Right cardiac atrium (tissue), 5 donors: ENCODE measurements at regions not wholly inside any gene's neighbourhood (a gene's known extent, or its start where the extent isn't known, plus 50 kb on each side); places are given as distances from the start of the nearest gene placed in this dataset.

ENCODE experiments used
- ATAC-seq, 2 donors: fragments of 200-7000 bp; cut with Tn5 transposase; one replicate each; pipeline versions ENCODE4 v1.8.0 to v1.9.1; 2020; ENCODE audit warnings: moderate library complexity in 2 of 2, mild to moderate bottlenecking in 1 of 2
- DNase-seq, 3 donors: peaks; one replicate each; pipeline ENCODE4 v3.0.0-alpha.2; 2020
- H3K27ac ChIP-seq: one replicate; pipeline ENCODE4 v1.5.1; 2013; ENCODE audit warnings: mild to moderate bottlenecking, low read length, control low read depth, moderate library complexity
- H3K27me3 ChIP-seq: one replicate; pipeline ENCODE4 v1.6.1; 2013; ENCODE audit not compliant: control insufficient read depth, insufficient read depth
- H3K4me1 ChIP-seq: one replicate; pipeline ENCODE4 v1.6.1; 2013; ENCODE audit warnings: low read length; ENCODE audit not compliant: control insufficient read depth, insufficient read depth
- H3K4me3 ChIP-seq: one replicate; pipeline ENCODE4 v1.5.1; 2013; ENCODE audit warnings: low read length, control low read depth
- H3K9me3 ChIP-seq: one replicate; pipeline ENCODE4 v1.6.1; 2013; ENCODE audit warnings: low read length; ENCODE audit not compliant: control insufficient read depth
- WGBS: extraction: QIAGEN DNeasy Blood & Tissue Kit; methylation state at CpG from one replicate; pipeline ENCODE4 v1.1.7; 2013; 5-methylcytosine and 5-hydroxymethylcytosine counted together
- intact Hi-C, 4 donors: fragments of 100-400 bp; cut with DNase I; formaldehyde crosslinking; loops; one replicate each; pipeline versions ENCODE4 v1.11.0 to v1.14.0; 2022 to 2023
- donor health status: healthy with polysubstance abuse.
- donor health status: DM: no; HTN: yes; CAD: no.
- donor health status: DM: no; HTN: no; CAD: no.
- donor health status: DM: no; HTN: yes; CAD: no; lungs with severe emphysema.
- donor health status: DM: yes; HTN: yes; CAD: no.

GRCh38 chr12:116482179-116482578, 77.0 kb upstream of the MAP1LC3B2 start:
- ATAC-seq (no peak), DNase-seq (no peak)
- H3K4me1 ChIP-seq: no peaks in the 10 kb centered on the region
- intact Hi-C loops: no loop called here
- no peak overlapping the region for H3K27ac ChIP-seq
- 76% methylated on average over 20 of the region's 20 CpGs for WGBS
- no peaks in the 10 kb centered on the region for H3K27me3 ChIP-seq
- H3K9me3 ChIP-seq: no peaks in the 10 kb centered on the region
- H3K4me3 ChIP-seq: no peak overlapping the region

- H3K4me3 ChIP-seq: no peak overlapping the region
- H3K9me3 ChIP-seq: peaks cover 1% of the 10 kb centered on the region
- DNase-seq (no peak), ATAC-seq (no peak)
- no peak overlapping the region for H3K27ac ChIP-seq
- H3K4me1 ChIP-seq: no peaks in the 10 kb centered on the region
- H3K27me3 ChIP-seq: no peaks in the 10 kb centered on the region
- WGBS: 91% methylated on average over 6 of the region's 6 CpGs
- intact Hi-C loops: no loop called here
These were observed 76.3 kb upstream of the MAP1LC3B2 start for GRCh38 chr12:116482859-116483258.

- H3K27ac ChIP-seq: no peak overlapping the region
- DNase-seq (peak in 1 of 3 donors; percentile 50), ATAC-seq (no peak)
- H3K27me3 ChIP-seq: no peaks in the 10 kb centered on the region
- no peaks in the 10 kb centered on the region for H3K4me1 ChIP-seq
- WGBS: 54% methylated on average over 19 of the region's 19 CpGs
- no peak overlapping the region for H3K4me3 ChIP-seq
- intact Hi-C loops: no loop called here
- peaks cover 5% of the 10 kb centered on the region for H3K9me3 ChIP-seq
These were observed 75.0 kb upstream of the MAP1LC3B2 start for GRCh38 chr12:116483959-116484750.

- DNase-seq: no peak
- no peaks in the 10 kb centered on the region for H3K4me1 ChIP-seq
- intact Hi-C loops: no loop called here
These were observed 74.4 kb upstream of the MAP1LC3B2 start for GRCh38 chr12:116484807-116485206.

GRCh38 chr12:116489116-116489515, 70.1 kb upstream of the MAP1LC3B2 start:
- 87% methylated on average over 3 of the region's 3 CpGs for WGBS
- Histone ChIP-seq H3K9me3 (peaks cover 5% of the 10 kb centered on the region), H3K27me3 (no peaks in the 10 kb centered on the region), H3K4me3 (no peak overlapping the region), H3K27ac (no peak overlapping the region), H3K4me1 (no peaks in the 10 kb centered on the region)
- no peak for DNase-seq
- no peak for ATAC-seq
- intact Hi-C loops: no loop called here

More at GRCh38 chr12:116484807-116485206, 74.4 kb upstream of the MAP1LC3B2 start:
- Histone ChIP-seq H3K27ac (no peak overlapping the region), H3K9me3 (peaks cover 5% of the 10 kb centered on the region), H3K4me3 (no peak overlapping the region), H3K27me3 (no peaks in the 10 kb centered on the region)
- no peak for ATAC-seq
- WGBS: 52% methylated on average over 5 of the region's 5 CpGs

GRCh38 chr12:116490471-116490870, 68.7 kb upstream of the MAP1LC3B2 start:
- ATAC-seq (no peak), DNase-seq (no peak)
- intact Hi-C loops: no loop called here
- H3K9me3 ChIP-seq: peaks cover 5% of the 10 kb centered on the region
- WGBS: 94% methylated on average over 2 of the region's 2 CpGs
- H3K4me3 ChIP-seq: no peak overlapping the region
- H3K27me3 ChIP-seq: no peaks in the 10 kb centered on the region
- no peaks in the 10 kb centered on the region for H3K4me1 ChIP-seq
- H3K27ac ChIP-seq: no peak overlapping the region

- Histone ChIP-seq H3K4me3 (no peak overlapping the region), H3K27ac (no peak overlapping the region), H3K4me1 (no peaks in the 10 kb centered on the region), H3K27me3 (no peaks in the 10 kb centered on the region), H3K9me3 (peaks cover 4% of the 10 kb centered on the region)
- ATAC-seq (no peak), DNase-seq (no peak)
- intact Hi-C loops: no loop called here
- WGBS: 92% methylated on average over 8 of the region's 8 CpGs
These were observed 66.4 kb upstream of the MAP1LC3B2 start for GRCh38 chr12:116492703-116493324.

GRCh38 chr12:116495260-116495659, 63.9 kb upstream of the MAP1LC3B2 start:
- no peaks in the 10 kb centered on the region for H3K9me3 ChIP-seq
- H3K27ac ChIP-seq: no peak overlapping the region
- DNase-seq: no peak
- no peak overlapping the region for H3K4me3 ChIP-seq
- no peaks in the 10 kb centered on the region for H3K27me3 ChIP-seq
- intact Hi-C loops: no loop called here
- ATAC-seq: no peak
- H3K4me1 ChIP-seq: no peaks in the 10 kb centered on the region
- WGBS: 50% methylated on average over 2 of the region's 2 CpGs

- Histone ChIP-seq H3K27me3 (no peaks in the 10 kb centered on the region), H3K27ac (no peak overlapping the region), H3K9me3 (no peaks in the 10 kb centered on the region), H3K4me3 (no peak overlapping the region), H3K4me1 (no peaks in the 10 kb centered on the region)
- DNase-seq (no peak), ATAC-seq (no peak)
- intact Hi-C loops: no loop called here
- WGBS: 87% methylated on average over 15 of the region's 15 CpGs
These were observed 62.1 kb upstream of the MAP1LC3B2 start for GRCh38 chr12:116497051-116497591.

GRCh38 chr12:116498471-116498870, 60.7 kb upstream of the MAP1LC3B2 start:
- Histone ChIP-seq H3K27me3 (no peaks in the 10 kb centered on the region), H3K27ac (no peak overlapping the region), H3K4me3 (no peak overlapping the region), H3K9me3 (no peaks in the 10 kb centered on the region), H3K4me1 (no peaks in the 10 kb centered on the region)
- DNase-seq (no peak), ATAC-seq (no peak)
- intact Hi-C loops: no loop called here
- WGBS: 60% methylated on average over 1 of the region's 1 CpG

GRCh38 chr12:116502141-116502725, 56.9 kb upstream of the MAP1LC3B2 start:
- intact Hi-C loops: no loop called here
- no peaks in the 10 kb centered on the region for H3K4me1 ChIP-seq
- no peaks in the 10 kb centered on the region for H3K9me3 ChIP-seq
- 64% methylated on average over 14 of the region's 14 CpGs for WGBS
- no peak overlapping the region for H3K4me3 ChIP-seq
- H3K27ac ChIP-seq: no peak overlapping the region
- H3K27me3 ChIP-seq: no peaks in the 10 kb centered on the region
- ATAC-seq (no peak), DNase-seq (no peak)
